ENCODE measurements at regions not wholly inside any gene's neighbourhood (a gene's known extent, or its start where the extent isn't known, plus 50 kb on each side); places are given as distances from the start of the nearest gene placed in this dataset.

- TF ChIP-seq CTCF (IDR thresholded peaks at IDR 0.05; ENCODE audit: low read depth, low read length) (no peak), EZH2phosphoT487 (IDR thresholded peaks at IDR 0.05; ENCODE audit: low read depth) (no peak)
These were observed 59.7 kb downstream of the HMGB3 start for GRCh38 chrX:151042842-151043241.
